ENCODE measurements at regions not wholly inside any gene's neighbourhood (a gene's known extent, or its start where the extent isn't known, plus 50 kb on each side); places are given as distances from the start of the nearest gene placed in this dataset.

- TF ChIP-seq CTCF (IDR thresholded peaks at IDR 0.05; ENCODE audit: low read depth, low read length) (no peak), EZH2phosphoT487 (IDR thresholded peaks at IDR 0.05; ENCODE audit: low read depth) (no peak)
These were observed 182.8 kb downstream of the HS3ST3A1 start for GRCh38 chr17:13418891-13419290.
